Mesenchymal stem cell (in vitro differentiated cells and primary cell): ENCODE measurements at regions not wholly inside any gene's neighbourhood (a gene's known extent, or its start where the extent isn't known, plus 50 kb on each side); places are given as distances from the start of the nearest gene placed in this dataset.

Source experiments
- DNase-seq: peaks from one replicate; pipeline ENCODE4 v3.0.0-alpha.2; 2013
- H2AFZ ChIP-seq: one replicate; pipeline ENCODE4 v1.6.1; 2013; ENCODE audit warnings: low read depth, mild to moderate bottlenecking, control low read depth, inconsistent platforms, low read length, moderate library complexity
- H2AK5ac ChIP-seq: 2 replicates; pipeline ENCODE4 v1.6.1; 2013; ENCODE audit warnings: low read length, moderate library complexity, mild to moderate bottlenecking, inconsistent platforms; ENCODE audit not compliant: severe bottlenecking
- H2BK120ac ChIP-seq: one replicate; pipeline ENCODE4 v1.6.1; 2013; ENCODE audit warnings: low read depth, mild to moderate bottlenecking, inconsistent platforms, low read length, moderate library complexity
- H2BK12ac ChIP-seq, 2 experiments: one replicate each; pipeline ENCODE4 v1.6.1; 2013; ENCODE audit warnings: inconsistent platforms in 2 of 2, low read length in 2 of 2, mild to moderate bottlenecking in 2 of 2, moderate library complexity in 2 of 2, control low read depth in 1 of 2
- H2BK15ac ChIP-seq: one replicate; pipeline ENCODE4 v1.6.1; 2013; ENCODE audit warnings: mild to moderate bottlenecking, low read depth, inconsistent platforms; ENCODE audit not compliant: poor library complexity, severe bottlenecking
- H2BK5ac ChIP-seq: 2 replicates; pipeline ENCODE4 v1.6.1; 2013; ENCODE audit warnings: low read depth, mild to moderate bottlenecking, low read length, control low read depth, inconsistent platforms; ENCODE audit not compliant: poor library complexity, severe bottlenecking
- H3K14ac ChIP-seq, 2 experiments: one replicate each; pipeline ENCODE4 v1.6.1; 2013; ENCODE audit warnings: inconsistent platforms in 2 of 2, low read length in 2 of 2, control low read depth in 1 of 2, mild to moderate bottlenecking in 1 of 2, moderate library complexity in 1 of 2
- H3K18ac ChIP-seq, 2 experiments: one replicate each; pipeline ENCODE4 v1.6.1; 2013; ENCODE audit warnings: inconsistent platforms in 2 of 2, low read length in 2 of 2, control low read depth in 1 of 2, low read depth in 1 of 2, mild to moderate bottlenecking in 1 of 2
- H3K23ac ChIP-seq, 2 experiments: one replicate each; pipeline ENCODE4 v1.6.1; 2013; ENCODE audit warnings: inconsistent platforms in 2 of 2, low read length in 2 of 2, mild to moderate bottlenecking in 2 of 2, moderate library complexity in 2 of 2, control low read depth in 1 of 2
- H3K27ac ChIP-seq: 2 replicates; pipeline ENCODE4 v1.5.1; 2013; ENCODE audit warnings: mild to moderate bottlenecking, moderate library complexity, low read length, control low read depth, inconsistent platforms; ENCODE audit not compliant: poor library complexity, severe bottlenecking
- H3K27me3 ChIP-seq, 2 experiments: 2 replicates each; pipeline versions ENCODE4 v1.6.1 to v1.7.0; 2013; ENCODE audit warnings: low read length in 2 of 2, mild to moderate bottlenecking in 2 of 2, moderate library complexity in 2 of 2, control low read depth in 1 of 2, inconsistent platforms in 1 of 2; ENCODE audit not compliant: control insufficient read depth in 1 of 2, insufficient read depth in 1 of 2
- H3K36me3 ChIP-seq, 2 experiments: 2 replicates each; pipeline versions ENCODE4 v1.6.1 to v1.7.0; 2013; ENCODE audit warnings: low read length in 2 of 2, control low read depth in 1 of 2, inconsistent platforms in 1 of 2, low read depth in 1 of 2, mild to moderate bottlenecking in 1 of 2; ENCODE audit not compliant: insufficient read depth in 2 of 2, control insufficient read depth in 1 of 2
- H3K4ac ChIP-seq, 2 experiments: one replicate each; pipeline ENCODE4 v1.6.1; 2013; ENCODE audit warnings: inconsistent platforms in 2 of 2, low read length in 2 of 2, mild to moderate bottlenecking in 2 of 2, moderate library complexity in 2 of 2, control low read depth in 1 of 2, low read depth in 1 of 2
- H3K4me1 ChIP-seq: 2 replicates; pipeline ENCODE4 v1.6.1; 2013; ENCODE audit warnings: low read depth, low read length, control low read depth; ENCODE audit not compliant: control insufficient read depth, insufficient read depth
- H3K4me2 ChIP-seq: 2 replicates; pipeline ENCODE4 v1.6.1; 2013; ENCODE audit warnings: low read length, mild to moderate bottlenecking, inconsistent platforms; ENCODE audit not compliant: poor library complexity, severe bottlenecking
- H3K4me3 ChIP-seq, 2 experiments: 2 replicates each; pipeline versions ENCODE4 v1.5.1 to v1.7.0; 2013; ENCODE audit warnings: low read length in 2 of 2, mild to moderate bottlenecking in 2 of 2, control low read depth in 1 of 2, low read depth in 1 of 2; ENCODE audit not compliant: insufficient read depth in 1 of 2
- H3K79me1 ChIP-seq: replicated peaks from 2 replicates; pipeline ENCODE4 v1.6.1; 2013; ENCODE audit warnings: mild to moderate bottlenecking, control low read depth, low read length, inconsistent platforms; ENCODE audit not compliant: poor library complexity, severe bottlenecking
- H3K9ac ChIP-seq: 2 replicates; pipeline ENCODE4 v1.7.0; 2013; ENCODE audit warnings: mild to moderate bottlenecking, low read length, moderate library complexity
- H3K9me3 ChIP-seq: 2 replicates; pipeline ENCODE4 v1.7.0; 2013; ENCODE audit warnings: mild to moderate bottlenecking, low read length; ENCODE audit not compliant: control insufficient read depth
- H4K8ac ChIP-seq: one replicate; pipeline ENCODE4 v1.6.1; 2013; ENCODE audit warnings: inconsistent platforms, mild to moderate bottlenecking, low read length, moderate library complexity
- H4K91ac ChIP-seq: one replicate; pipeline ENCODE4 v1.6.1; 2013; ENCODE audit warnings: mild to moderate bottlenecking, low read length, inconsistent platforms
- WGBS: methylation state at CpG from one replicate; pipeline ENCODE4 v1.1.7; 2013; ENCODE audit warnings: mixed read lengths; 5-methylcytosine and 5-hydroxymethylcytosine counted together

DNA sequence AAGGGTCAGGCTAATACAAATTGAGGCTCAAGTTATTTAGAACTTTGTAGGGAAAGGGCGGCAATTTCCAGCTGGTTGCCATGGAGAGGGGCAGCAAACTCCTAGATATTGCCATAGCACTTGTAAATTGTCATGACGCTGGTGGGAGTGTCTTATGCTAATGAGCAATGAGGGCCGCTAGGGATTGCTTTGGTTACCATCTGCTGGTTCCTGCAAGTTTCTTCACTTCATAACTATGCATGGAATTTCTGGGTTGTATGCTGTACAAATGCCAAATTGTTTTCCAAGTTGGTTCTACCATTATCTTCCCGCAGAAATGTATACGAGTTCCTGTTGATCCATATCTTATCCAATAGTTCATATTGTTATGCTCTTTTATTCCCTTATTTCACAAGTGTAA, 1339.4 kb downstream of the EFNB2 start:
- Histone ChIP-seq H3K79me1 (no peaks in the 10 kb centered on the region), H3K4me1 (no peaks in the 10 kb centered on the region), H3K23ac (no peak overlapping the region), H4K8ac (no peak overlapping the region), H3K27me3 (no peaks in the 10 kb centered on the region), H3K14ac (no peak overlapping the region), H3K4me2 (no peak overlapping the region), H2BK120ac (no peak overlapping the region), H3K27ac (no peak overlapping the region), H2BK15ac (no peak overlapping the region), H2AFZ (no peak overlapping the region), H3K4me3 (no peak overlapping the region), H3K4ac (no peak overlapping the region), H2AK5ac (no peak overlapping the region), H3K36me3 (no peaks in the 10 kb centered on the region), H2BK12ac (no peak overlapping the region), H3K9ac (no peak overlapping the region), H2BK5ac (no peak overlapping the region), H4K91ac (no peak overlapping the region), H3K18ac (no peak overlapping the region), H3K9me3 (no peaks in the 10 kb centered on the region)
- WGBS: 15% methylated on average over 3 of the region's 5 CpGs
- DNase-seq: peak; percentile 94

- H2AFZ ChIP-seq: no peak overlapping the region
- H2BK15ac ChIP-seq: no peak overlapping the region
- H2BK12ac ChIP-seq: no peak overlapping the region
- WGBS: 99% methylated on average over 4 of the region's 5 CpGs
- DNase-seq: no peak
- no peaks in the 10 kb centered on the region for H3K4me1 ChIP-seq
- no peak overlapping the region for H3K27ac ChIP-seq
- H3K18ac ChIP-seq: no peak overlapping the region
- H3K14ac ChIP-seq: no peak overlapping the region
- no peak overlapping the region for H3K4ac ChIP-seq
- H2BK120ac ChIP-seq: no peak overlapping the region
- H3K79me1 ChIP-seq: no peaks in the 10 kb centered on the region
- H3K9me3 ChIP-seq: no peaks in the 10 kb centered on the region
- no peak overlapping the region for H3K23ac ChIP-seq
- H2AK5ac ChIP-seq: no peak overlapping the region
- no peak overlapping the region for H3K4me3 ChIP-seq
- no peaks in the 10 kb centered on the region for H3K36me3 ChIP-seq
- H3K9ac ChIP-seq: no peak overlapping the region
- H4K8ac ChIP-seq: no peak overlapping the region
- no peak overlapping the region for H4K91ac ChIP-seq
- H3K27me3 ChIP-seq: no peaks in the 10 kb centered on the region
- no peak overlapping the region for H2BK5ac ChIP-seq
- H3K4me2 ChIP-seq: no peak overlapping the region
Observed at GRCh38 chr13:105193026-105193425, 1342.4 kb downstream of the EFNB2 start.

DNA sequence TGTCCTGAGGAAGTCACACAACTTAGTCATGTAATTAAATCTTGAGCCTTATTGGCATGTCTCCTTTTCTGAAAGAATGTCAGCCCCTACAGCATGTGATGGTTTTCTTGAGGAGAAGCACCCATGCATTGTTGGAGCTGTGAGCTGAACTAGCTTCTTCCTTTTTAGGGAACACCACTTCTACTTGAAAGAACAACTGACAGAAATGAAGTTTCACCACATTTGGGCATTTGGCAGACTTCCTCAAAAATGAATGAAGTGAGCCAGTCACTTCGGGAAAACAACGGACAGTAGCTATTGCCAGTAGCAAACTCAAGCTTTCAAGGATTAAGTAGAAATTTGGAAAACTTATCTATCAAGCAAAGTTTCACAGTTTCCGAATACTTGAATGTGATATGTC, 1351.3 kb downstream of the EFNB2 start:
- no peaks in the 10 kb centered on the region for H3K79me1 ChIP-seq
- no peak overlapping the region for H3K23ac ChIP-seq
- H4K8ac ChIP-seq: no peak overlapping the region
- no peak overlapping the region for H2AFZ ChIP-seq
- no peak overlapping the region for H2BK12ac ChIP-seq
- H3K4ac ChIP-seq: no peak overlapping the region
- no peaks in the 10 kb centered on the region for H3K9me3 ChIP-seq
- no peak overlapping the region for H3K4me2 ChIP-seq
- H3K18ac ChIP-seq: no peak overlapping the region
- H4K91ac ChIP-seq: no peak overlapping the region
- no peak overlapping the region for H3K4me3 ChIP-seq
- no peak overlapping the region for H2AK5ac ChIP-seq
- H3K9ac ChIP-seq: no peak overlapping the region
- H2BK15ac ChIP-seq: no peak overlapping the region
- H3K27me3 ChIP-seq: no peaks in the 10 kb centered on the region
- H3K14ac ChIP-seq: no peak overlapping the region
- DNase-seq: peak; percentile 0
- WGBS: 95% methylated on average over 2 of the region's 3 CpGs
- no peak overlapping the region for H2BK5ac ChIP-seq
- H3K27ac ChIP-seq: no peak overlapping the region
- H2BK120ac ChIP-seq: no peak overlapping the region
- H3K4me1 ChIP-seq: no peaks in the 10 kb centered on the region
- no peaks in the 10 kb centered on the region for H3K36me3 ChIP-seq

GRCh38 chr13:105177265-105177900, 1358.1 kb downstream of the EFNB2 start:
- no peaks in the 10 kb centered on the region for H3K9me3 ChIP-seq
- H3K79me1 ChIP-seq: no peaks in the 10 kb centered on the region
- no peak overlapping the region for H2BK5ac ChIP-seq
- no peak overlapping the region for H2AK5ac ChIP-seq
- no peak overlapping the region for H2BK12ac ChIP-seq
- no peaks in the 10 kb centered on the region for H3K27me3 ChIP-seq
- H2BK15ac ChIP-seq: no peak overlapping the region
- no peaks in the 10 kb centered on the region for H3K4me1 ChIP-seq
- no peak overlapping the region for H3K18ac ChIP-seq
- H3K36me3 ChIP-seq: no peaks in the 10 kb centered on the region
- H3K4me3 ChIP-seq: no peak overlapping the region
- no peak overlapping the region for H4K91ac ChIP-seq
- DNase-seq: peak; percentile 13
- no peak overlapping the region for H3K14ac ChIP-seq
- no peak overlapping the region for H2AFZ ChIP-seq
- H3K4ac ChIP-seq: no peak overlapping the region
- H3K4me2 ChIP-seq: no peak overlapping the region
- H4K8ac ChIP-seq: no peak overlapping the region
- no peak overlapping the region for H3K27ac ChIP-seq
- no peak overlapping the region for H2BK120ac ChIP-seq
- no peak overlapping the region for H3K9ac ChIP-seq
- no peak overlapping the region for H3K23ac ChIP-seq
- 81% methylated on average over 2 of the region's 3 CpGs for WGBS
